ENCODE measurements at regions not wholly inside any gene's neighbourhood (a gene's known extent, or its start where the extent isn't known, plus 50 kb on each side); places are given as distances from the start of the nearest gene placed in this dataset.
"Not testable (repeated sequence)": the region's sequence is repeated elsewhere in the genome, so short reads cannot be mapped to it uniquely, and the experiment has no call there.

DNA sequence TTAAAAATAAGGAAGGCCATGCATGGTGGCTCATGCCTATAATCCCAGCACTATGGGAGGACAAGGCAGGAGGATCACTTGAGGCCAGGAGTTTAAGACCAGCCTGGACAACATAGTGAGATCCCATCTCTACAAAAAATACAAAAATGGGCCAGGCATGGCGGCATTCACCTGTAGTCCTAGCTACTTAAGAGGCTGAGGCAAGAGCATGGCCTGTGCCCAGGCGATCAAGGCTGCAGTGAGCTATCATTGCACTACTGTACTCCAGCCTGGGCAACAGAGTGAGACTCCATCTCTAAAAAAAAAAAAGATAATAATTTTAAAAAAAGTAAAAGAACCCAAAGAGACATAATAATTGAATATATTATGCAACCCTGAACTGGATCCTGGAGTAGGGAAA is 83.6 kb upstream of the ZNF423 start:
- no peak for DNase-seq (ENCODE audit: low read depth, low spot score)
- H3K27ac ChIP-seq = no peak overlapping the region

DNA sequence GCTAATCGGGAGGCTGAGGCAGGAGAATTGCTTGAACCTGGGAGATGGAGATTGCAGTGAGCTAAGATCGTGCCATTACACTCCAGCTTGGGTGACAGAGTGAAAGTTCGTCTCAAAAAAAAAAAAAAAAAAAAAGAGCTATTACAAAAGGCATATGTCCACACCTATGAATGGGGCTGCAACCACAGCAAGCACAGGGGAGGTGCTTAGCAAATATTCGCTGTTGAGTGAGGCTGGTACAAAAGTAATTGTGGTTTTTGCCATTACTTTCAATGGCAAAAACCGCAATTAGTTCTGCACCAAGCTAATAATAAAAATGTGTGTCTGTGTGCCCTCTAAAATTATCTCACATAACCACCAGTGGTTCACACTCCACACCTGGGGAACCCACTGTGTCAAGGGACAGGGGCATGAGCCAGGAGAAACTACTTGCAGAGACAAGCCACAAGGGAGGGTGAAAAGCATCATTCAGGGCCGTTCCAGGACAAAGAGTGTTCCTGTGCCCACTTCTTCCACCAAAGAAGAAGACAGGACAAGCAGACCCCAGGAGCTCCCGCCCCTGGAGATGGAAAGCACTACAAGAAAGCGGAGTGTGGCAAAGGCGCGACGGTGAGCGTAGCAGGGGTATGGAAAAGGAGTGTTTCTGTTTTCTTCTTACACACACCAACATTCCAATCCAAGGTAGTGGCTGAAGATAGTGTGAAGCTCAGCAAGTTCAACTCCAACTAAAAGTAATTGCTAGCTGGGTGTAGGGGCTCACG is 84.4 kb upstream of the CNEP1R1 start:
- H3K27ac ChIP-seq = no peak overlapping the region
- DNase-seq (ENCODE audit: low read depth, low spot score) = no peak

- H3K27ac ChIP-seq = no peak overlapping the region
- DNase-seq (ENCODE audit: low read depth, low spot score) = no peak
Measured at GRCh38 chr16:49944221-49944620, 80.8 kb upstream of the CNEP1R1 start.

DNA sequence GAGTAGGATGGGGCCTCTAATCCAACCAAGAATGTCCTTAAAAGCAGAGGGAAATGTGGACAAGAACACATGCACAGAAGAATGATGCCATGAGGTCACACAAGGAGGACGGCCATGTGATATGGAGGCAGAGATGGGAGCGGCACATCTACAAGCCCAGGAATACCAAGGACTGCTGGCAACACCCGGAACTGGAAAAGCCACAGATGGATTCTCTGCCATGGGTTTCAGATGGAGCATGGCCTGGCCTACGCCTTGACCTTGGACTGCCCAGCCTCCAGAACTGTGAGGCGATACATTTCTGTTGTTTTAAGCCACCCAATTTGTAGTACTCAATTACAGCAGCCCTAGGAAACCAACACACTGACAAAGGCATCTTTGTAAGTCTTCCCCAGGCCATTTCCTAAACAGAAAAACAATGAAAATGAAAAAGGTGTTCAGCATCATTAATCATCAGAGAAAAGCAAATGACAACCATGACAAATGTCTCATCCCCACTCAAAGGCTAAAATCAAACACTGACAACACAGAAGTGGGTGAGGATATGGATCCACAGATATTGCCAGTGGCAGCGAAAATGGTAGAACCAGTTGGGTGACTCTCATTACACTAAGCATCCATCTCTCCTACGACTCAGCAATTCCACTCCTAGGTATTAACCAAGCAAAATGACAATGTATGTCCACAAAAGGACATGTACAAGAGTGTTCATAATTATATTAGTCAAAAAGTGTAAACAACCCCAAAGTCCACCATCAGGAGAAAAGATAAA is 76.9 kb upstream of the CNEP1R1 start:
- no peak for DNase-seq (ENCODE audit: low read depth, low spot score)
- H3K27ac ChIP-seq = no peak overlapping the region

- no peak overlapping the region for H3K27ac ChIP-seq
- DNase-seq (ENCODE audit: low read depth, low spot score) = no peak
Measured at GRCh38 chr16:49951574-49952195, 73.3 kb upstream of the CNEP1R1 start.

- DNase-seq (ENCODE audit: low read depth, low spot score) = no peak
- H3K27ac ChIP-seq = no peak overlapping the region
Measured at GRCh38 chr16:49952386-49952785, 72.6 kb upstream of the CNEP1R1 start.

- H3K27ac ChIP-seq = no peak overlapping the region
- DNase-seq (ENCODE audit: low read depth, low spot score) = no peak
Measured at GRCh38 chr16:49953090-49953489, 71.9 kb upstream of the CNEP1R1 start.

GRCh38 chr16:49955858-49956257 is 69.2 kb upstream of the CNEP1R1 start:
- H3K27ac ChIP-seq = no peak overlapping the region
- no peak for DNase-seq (ENCODE audit: low read depth, low spot score)

- no peak overlapping the region for H3K27ac ChIP-seq
- DNase-seq (ENCODE audit: low read depth, low spot score) = no peak
Measured at GRCh38 chr16:49956915-49957314, 68.1 kb upstream of the CNEP1R1 start.

- no peak overlapping the region for H3K27ac ChIP-seq
- no peak for DNase-seq (ENCODE audit: low read depth, low spot score)
Measured at GRCh38 chr16:49958448-49958847, 66.6 kb upstream of the CNEP1R1 start.

GRCh38 chr16:49959552-49960277 is 65.3 kb upstream of the CNEP1R1 start:
- no peak overlapping the region for H3K27ac ChIP-seq
- DNase-seq (ENCODE audit: low read depth, low spot score) = no peak

DNA sequence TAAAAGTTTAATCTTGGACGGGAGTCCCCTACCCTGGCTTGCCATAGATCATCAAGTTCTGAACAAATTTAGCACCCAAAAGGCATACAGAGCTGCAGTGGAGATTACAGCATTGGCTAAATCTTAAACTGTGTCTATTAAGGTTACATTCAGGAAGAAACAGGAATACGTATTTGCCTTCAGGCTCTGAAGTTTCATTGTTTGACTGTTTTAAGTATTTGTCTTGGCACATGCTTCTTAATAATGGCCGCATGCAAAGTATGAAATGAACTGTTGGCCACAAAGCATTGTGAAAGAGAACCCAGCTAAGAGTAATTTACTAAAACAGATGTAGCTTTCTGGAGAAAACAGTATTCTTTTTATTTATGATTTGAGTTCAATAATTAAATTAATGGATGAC is 63.9 kb upstream of the CNEP1R1 start:
- H3K27ac ChIP-seq = no peak overlapping the region
- DNase-seq (ENCODE audit: low read depth, low spot score) = peak; percentile 33

- H3K27ac ChIP-seq; DNase-seq (ENCODE audit: low read depth, low spot score): not testable (repeated sequence)
Measured at GRCh38 chr16:49962566-49962965, 62.5 kb upstream of the CNEP1R1 start.

- no peak overlapping the region for H3K27ac ChIP-seq
- no peak for DNase-seq (ENCODE audit: low read depth, low spot score)
Measured at GRCh38 chr16:49964316-49964715, 60.7 kb upstream of the CNEP1R1 start.

- H3K27ac ChIP-seq = no peak overlapping the region
- no peak for DNase-seq (ENCODE audit: low read depth, low spot score)
Measured at GRCh38 chr16:49964973-49965372, 60.1 kb upstream of the CNEP1R1 start.

GRCh38 chr16:49967012-49967559 is 57.9 kb upstream of the CNEP1R1 start:
- H3K27ac ChIP-seq = no peak overlapping the region
- no peak for DNase-seq (ENCODE audit: low read depth, low spot score)

- no peak overlapping the region for H3K27ac ChIP-seq
- no peak for DNase-seq (ENCODE audit: low read depth, low spot score)
Measured at GRCh38 chr16:49969091-49970030, 55.7 kb upstream of the CNEP1R1 start.

DNA sequence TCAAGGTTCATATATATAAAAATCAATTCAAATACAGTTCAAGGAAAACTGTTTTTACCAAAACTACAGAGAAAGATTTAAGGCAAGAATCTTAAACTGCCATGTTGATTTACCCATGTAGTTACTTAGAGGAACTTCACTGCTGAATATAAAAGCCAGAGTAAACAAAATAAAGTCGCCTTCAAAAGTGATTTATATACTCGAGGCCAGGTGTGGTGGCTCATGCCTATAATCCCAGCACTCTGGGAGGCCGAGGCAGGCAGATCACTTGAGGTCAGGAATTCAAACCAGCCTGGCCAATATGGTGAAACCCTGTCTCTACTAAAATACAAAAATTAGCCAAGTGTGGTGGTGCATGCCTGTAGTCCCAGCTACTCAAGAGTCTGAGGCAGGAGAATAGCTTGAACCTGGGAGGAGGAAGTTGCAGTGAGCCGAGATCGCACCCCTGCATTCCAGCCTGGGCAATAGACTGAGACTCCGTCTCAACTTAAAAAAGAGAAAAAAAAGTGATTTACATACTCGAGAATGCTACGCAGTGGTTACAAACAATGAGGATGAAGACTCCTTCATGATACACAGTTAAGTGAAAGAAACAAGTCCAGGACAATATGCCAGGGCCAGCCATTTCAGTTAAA is 54.1 kb upstream of the CNEP1R1 start:
- no peak overlapping the region for H3K27ac ChIP-seq
- DNase-seq (ENCODE audit: low read depth, low spot score) = no peak

- H3K27ac ChIP-seq = no peak overlapping the region
- DNase-seq (ENCODE audit: low read depth, low spot score) = no peak
Measured at GRCh38 chr16:49972280-49972679, 52.7 kb upstream of the CNEP1R1 start.

Measured in epithelial cell of prostate (primary cell).